ENCODE measurements at regions not wholly inside any gene's neighbourhood (a gene's known extent, or its start where the extent isn't known, plus 50 kb on each side); places are given as distances from the start of the nearest gene placed in this dataset.

GRCh38 chr19:28426110-28426729 is 786.7 kb downstream of the UQCRFS1 start:
- no peaks in the 10 kb centered on the region for H3K9me3 Mint-ChIP-seq (ENCODE audit: unreplicated experiment)
- peaks cover 14% of the 10 kb centered on the region for H3K4me1 Mint-ChIP-seq (ENCODE audit: unreplicated experiment)
- no peak overlapping the region for H3K4me3 Mint-ChIP-seq (ENCODE audit: unreplicated experiment)
- DNase-seq (ENCODE audit: low spot score), result no peak
- TF ChIP-seq CTCF (IDR thresholded peaks at IDR 0.05; ENCODE audit: unreplicated experiment), result no peak
- no peak overlapping the region for H3K27ac Mint-ChIP-seq (ENCODE audit: unreplicated experiment)
- H3K27me3 Mint-ChIP-seq (ENCODE audit: unreplicated experiment), result peaks cover 1% of the 10 kb centered on the region
- no peaks in the 10 kb centered on the region for H3K36me3 Mint-ChIP-seq (ENCODE audit: low read depth, unreplicated experiment)

- TF ChIP-seq CTCF (IDR thresholded peaks at IDR 0.05; ENCODE audit: unreplicated experiment), result no peak
- no peaks in the 10 kb centered on the region for H3K36me3 Mint-ChIP-seq (ENCODE audit: low read depth, unreplicated experiment)
- H3K4me1 Mint-ChIP-seq (ENCODE audit: unreplicated experiment), result peaks cover 14% of the 10 kb centered on the region
- H3K4me3 Mint-ChIP-seq (ENCODE audit: unreplicated experiment), result no peak overlapping the region
- H3K27ac Mint-ChIP-seq (ENCODE audit: unreplicated experiment), result no peak overlapping the region
- H3K27me3 Mint-ChIP-seq (ENCODE audit: unreplicated experiment), result peaks cover 1% of the 10 kb centered on the region
- DNase-seq (ENCODE audit: low spot score), result no peak
- no peaks in the 10 kb centered on the region for H3K9me3 Mint-ChIP-seq (ENCODE audit: unreplicated experiment)
These were observed 787.7 kb downstream of the UQCRFS1 start for GRCh38 chr19:28425046-28425931.

DNA sequence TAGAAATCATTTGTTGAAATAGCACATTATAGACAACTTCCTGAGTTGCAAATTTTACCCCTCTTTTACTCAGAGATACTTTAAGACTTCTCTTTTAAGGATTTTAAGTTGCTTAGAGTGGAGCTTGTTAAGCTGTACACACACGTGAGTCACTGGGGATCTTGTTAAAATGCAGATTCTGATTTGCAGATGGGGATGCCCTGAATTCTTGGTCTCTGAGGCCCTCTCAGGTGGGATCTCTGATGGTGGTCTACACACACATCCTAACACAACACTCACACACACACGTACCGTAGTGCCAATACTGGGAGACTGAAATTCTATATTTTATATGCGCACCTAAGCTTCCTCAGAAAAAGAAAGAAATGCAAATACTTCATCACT is 788.3 kb downstream of the UQCRFS1 start:
- H3K36me3 Mint-ChIP-seq (ENCODE audit: low read depth, unreplicated experiment), result no peaks in the 10 kb centered on the region
- peaks cover 14% of the 10 kb centered on the region for H3K4me1 Mint-ChIP-seq (ENCODE audit: unreplicated experiment)
- H3K27me3 Mint-ChIP-seq (ENCODE audit: unreplicated experiment), result peaks cover 1% of the 10 kb centered on the region
- no peaks in the 10 kb centered on the region for H3K9me3 Mint-ChIP-seq (ENCODE audit: unreplicated experiment)
- H3K27ac Mint-ChIP-seq (ENCODE audit: unreplicated experiment), result no peak overlapping the region
- no peak overlapping the region for H3K4me3 Mint-ChIP-seq (ENCODE audit: unreplicated experiment)
- no peak for TF ChIP-seq CTCF (IDR thresholded peaks at IDR 0.05; ENCODE audit: unreplicated experiment)
- no peak for DNase-seq (ENCODE audit: low spot score)

DNA sequence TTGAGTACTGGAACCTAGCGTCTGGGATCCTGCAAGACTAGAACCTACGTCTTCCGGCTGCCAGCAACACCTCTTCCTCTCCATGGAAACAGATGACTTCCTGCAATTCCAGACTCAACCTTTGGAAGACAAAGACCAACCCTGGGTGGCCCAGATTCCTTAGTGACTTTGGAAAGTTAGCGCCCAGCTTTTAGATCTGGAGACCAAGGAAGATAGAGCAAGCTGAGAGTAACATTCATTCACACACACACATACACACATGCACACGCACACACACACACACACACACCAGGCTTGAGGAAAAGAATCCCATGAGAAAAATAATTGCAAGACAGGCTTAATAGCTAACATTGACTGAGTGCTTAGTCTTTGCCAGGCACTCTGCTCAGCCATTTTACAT is 788.9 kb downstream of the UQCRFS1 start:
- Mint-ChIP-seq H3K27me3 (ENCODE audit: unreplicated experiment) (peaks cover 1% of the 10 kb centered on the region), H3K4me3 (ENCODE audit: unreplicated experiment) (no peak overlapping the region), H3K4me1 (ENCODE audit: unreplicated experiment) (peaks cover 14% of the 10 kb centered on the region), H3K9me3 (ENCODE audit: unreplicated experiment) (no peaks in the 10 kb centered on the region), H3K36me3 (ENCODE audit: low read depth, unreplicated experiment) (no peaks in the 10 kb centered on the region), H3K27ac (ENCODE audit: unreplicated experiment) (peak overlapping the region; percentile 57)
- no peak for DNase-seq (ENCODE audit: low spot score)
- no peak for TF ChIP-seq CTCF (IDR thresholded peaks at IDR 0.05; ENCODE audit: unreplicated experiment)
